ENCODE measurements at regions not wholly inside any gene's neighbourhood (a gene's known extent, or its start where the extent isn't known, plus 50 kb on each side); places are given as distances from the start of the nearest gene placed in this dataset.

GRCh38 chr3:168876346-168877035 is 780.8 kb upstream of the GOLIM4 start:
- Histone ChIP-seq H3K9me3 (no peaks in the 10 kb centered on the region), H3K4me1 (peaks cover 5% of the 10 kb centered on the region), H3K9ac (ENCODE audit: low read depth in 2 of 2, low read length in 2 of 2) (no peak overlapping the region), H3K4me3 (no peak overlapping the region), H3K36me3 (no peaks in the 10 kb centered on the region), H3K27ac (no peak overlapping the region), H3K27me3 (no peaks in the 10 kb centered on the region)
- intact Hi-C loops (cut with DNase I): no loop called here
- no peak for DNase-seq
- TF ChIP-seq, protein P1, sequence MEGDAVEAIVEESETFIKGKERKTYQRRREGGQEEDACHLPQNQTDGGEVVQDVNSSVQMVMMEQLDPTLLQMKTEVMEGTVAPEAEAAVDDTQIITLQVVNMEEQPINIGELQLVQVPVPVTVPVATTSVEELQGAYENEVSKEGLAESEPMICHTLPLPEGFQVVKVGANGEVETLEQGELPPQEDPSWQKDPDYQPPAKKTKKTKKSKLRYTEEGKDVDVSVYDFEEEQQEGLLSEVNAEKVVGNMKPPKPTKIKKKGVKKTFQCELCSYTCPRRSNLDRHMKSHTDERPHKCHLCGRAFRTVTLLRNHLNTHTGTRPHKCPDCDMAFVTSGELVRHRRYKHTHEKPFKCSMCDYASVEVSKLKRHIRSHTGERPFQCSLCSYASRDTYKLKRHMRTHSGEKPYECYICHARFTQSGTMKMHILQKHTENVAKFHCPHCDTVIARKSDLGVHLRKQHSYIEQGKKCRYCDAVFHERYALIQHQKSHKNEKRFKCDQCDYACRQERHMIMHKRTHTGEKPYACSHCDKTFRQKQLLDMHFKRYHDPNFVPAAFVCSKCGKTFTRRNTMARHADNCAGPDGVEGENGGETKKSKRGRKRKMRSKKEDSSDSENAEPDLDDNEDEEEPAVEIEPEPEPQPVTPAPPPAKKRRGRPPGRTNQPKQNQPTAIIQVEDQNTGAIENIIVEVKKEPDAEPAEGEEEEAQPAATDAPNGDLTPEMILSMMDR (IDR thresholded peaks at IDR 0.05): no peak

GRCh38 chr3:168872826-168873225 is 777.1 kb upstream of the GOLIM4 start:
- H3K27me3 ChIP-seq: no peaks in the 10 kb centered on the region
- no peaks in the 10 kb centered on the region for H3K36me3 ChIP-seq
- H3K4me3 ChIP-seq: no peak overlapping the region
- peaks cover under 1% of the 10 kb centered on the region for H3K4me1 ChIP-seq
- H3K9ac ChIP-seq (ENCODE audit: low read depth in 2 of 2, low read length in 2 of 2): no peak overlapping the region
- TF ChIP-seq, protein P1 (IDR thresholded peaks at IDR 0.05): no peak
- no peak overlapping the region for H3K27ac ChIP-seq
- H3K9me3 ChIP-seq: no peaks in the 10 kb centered on the region
- no peak for DNase-seq
- intact Hi-C loops (cut with DNase I): no loop called here

- no peak overlapping the region for H3K4me3 ChIP-seq
- H3K27ac ChIP-seq: no peak overlapping the region
- DNase-seq: no peak
- H3K36me3 ChIP-seq: no peaks in the 10 kb centered on the region
- intact Hi-C loops (cut with DNase I): no loop called here
- no peaks in the 10 kb centered on the region for H3K27me3 ChIP-seq
- TF ChIP-seq, protein P1 (IDR thresholded peaks at IDR 0.05): no peak
- no peak overlapping the region for H3K9ac ChIP-seq (ENCODE audit: low read depth in 2 of 2, low read length in 2 of 2)
- no peaks in the 10 kb centered on the region for H3K4me1 ChIP-seq
- no peaks in the 10 kb centered on the region for H3K9me3 ChIP-seq
Measured at GRCh38 chr3:168870892-168871291, 775.2 kb upstream of the GOLIM4 start.

DNA sequence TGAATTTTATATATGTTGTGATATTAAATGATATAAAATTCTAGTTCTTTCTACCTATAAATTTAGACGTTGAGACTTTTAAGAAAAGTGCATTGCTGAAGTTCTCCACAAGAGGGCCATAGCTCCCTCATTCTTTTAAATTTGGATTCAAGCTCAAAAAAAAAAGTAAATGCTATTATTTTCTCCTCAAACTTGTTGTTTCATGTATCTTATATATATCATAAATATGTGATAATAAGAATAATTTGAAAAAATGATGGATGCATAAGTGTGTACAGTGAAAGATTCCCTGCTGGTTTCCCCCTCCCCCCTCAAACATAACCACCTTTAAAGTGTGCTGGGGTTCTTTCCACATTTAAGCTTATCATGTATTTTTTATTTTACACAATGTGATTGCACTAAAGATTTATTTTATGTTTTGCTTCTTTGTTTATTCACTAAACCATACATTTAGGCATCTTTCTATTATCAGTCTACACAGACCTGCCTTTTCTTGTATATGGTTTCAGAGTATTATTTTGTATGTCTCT is 769.4 kb upstream of the GOLIM4 start:
- intact Hi-C loops (cut with DNase I): loop anchor here (10.0 kb wide), 1 partner anchor 800 kb away; the partner anchor contains the start of gene MECOM
- H3K36me3 ChIP-seq: no peaks in the 10 kb centered on the region
- TF ChIP-seq, protein P1 (IDR thresholded peaks at IDR 0.05): peak; percentile 71
- no peak overlapping the region for H3K9ac ChIP-seq (ENCODE audit: low read depth in 2 of 2, low read length in 2 of 2)
- no peaks in the 10 kb centered on the region for H3K4me1 ChIP-seq
- H3K4me3 ChIP-seq: no peak overlapping the region
- peak; percentile 41 for DNase-seq
- no peak overlapping the region for H3K27ac ChIP-seq
- H3K27me3 ChIP-seq: no peaks in the 10 kb centered on the region
- H3K9me3 ChIP-seq: no peaks in the 10 kb centered on the region

- no peaks in the 10 kb centered on the region for H3K36me3 ChIP-seq
- H3K9me3 ChIP-seq: no peaks in the 10 kb centered on the region
- H3K9ac ChIP-seq (ENCODE audit: low read depth in 2 of 2, low read length in 2 of 2): peak overlapping the region in 1 of 2 donors; percentile 22
- DNase-seq: no peak
- TF ChIP-seq, protein P1 (IDR thresholded peaks at IDR 0.05): no peak
- no peaks in the 10 kb centered on the region for H3K4me1 ChIP-seq
- intact Hi-C loops (cut with DNase I): loop anchor here (10.0 kb wide), 1 partner anchor 800 kb away; the partner anchor contains the start of gene MECOM
- no peak overlapping the region for H3K27ac ChIP-seq
- no peak overlapping the region for H3K4me3 ChIP-seq
- no peaks in the 10 kb centered on the region for H3K27me3 ChIP-seq
Measured at GRCh38 chr3:168864107-168865021, 768.6 kb upstream of the GOLIM4 start.
